Adipocyte (in vitro differentiated cells): ENCODE measurements at regions not wholly inside any gene's neighbourhood (a gene's known extent, or its start where the extent isn't known, plus 50 kb on each side); places are given as distances from the start of the nearest gene placed in this dataset.

Experiments
- DNase-seq: peaks from one replicate; pipeline ENCODE4 v3.0.0-alpha.2; 2015; ENCODE audit warnings: low read depth
- H3K27me3 ChIP-seq: replicated peaks from 2 replicates; pipeline ENCODE4 v1.7.0; 2013; ENCODE audit warnings: mild to moderate bottlenecking, low read length, moderate library complexity; ENCODE audit not compliant: control insufficient read depth, insufficient read depth
- H3K36me3 ChIP-seq: 2 replicates; pipeline ENCODE4 v1.7.0; 2013; ENCODE audit warnings: low read length, mild to moderate bottlenecking, moderate library complexity; ENCODE audit not compliant: control insufficient read depth, insufficient read depth, severe bottlenecking
- H3K4me1 ChIP-seq: 2 replicates; pipeline ENCODE4 v1.7.0; 2013; ENCODE audit warnings: mild to moderate bottlenecking, low read length, moderate library complexity; ENCODE audit not compliant: control insufficient read depth, insufficient read depth
- H3K4me3 ChIP-seq: 2 replicates; pipeline ENCODE4 v1.7.0; 2013; ENCODE audit warnings: mild to moderate bottlenecking, low read length, moderate library complexity
- H3K9ac ChIP-seq: 2 replicates; pipeline ENCODE4 v1.7.0; 2013; ENCODE audit warnings: mild to moderate bottlenecking, low read length, moderate library complexity
- H3K9me3 ChIP-seq: 2 replicates; pipeline ENCODE4 v1.7.0; 2013; ENCODE audit warnings: mild to moderate bottlenecking, low read length, moderate library complexity; ENCODE audit not compliant: control insufficient read depth

DNA sequence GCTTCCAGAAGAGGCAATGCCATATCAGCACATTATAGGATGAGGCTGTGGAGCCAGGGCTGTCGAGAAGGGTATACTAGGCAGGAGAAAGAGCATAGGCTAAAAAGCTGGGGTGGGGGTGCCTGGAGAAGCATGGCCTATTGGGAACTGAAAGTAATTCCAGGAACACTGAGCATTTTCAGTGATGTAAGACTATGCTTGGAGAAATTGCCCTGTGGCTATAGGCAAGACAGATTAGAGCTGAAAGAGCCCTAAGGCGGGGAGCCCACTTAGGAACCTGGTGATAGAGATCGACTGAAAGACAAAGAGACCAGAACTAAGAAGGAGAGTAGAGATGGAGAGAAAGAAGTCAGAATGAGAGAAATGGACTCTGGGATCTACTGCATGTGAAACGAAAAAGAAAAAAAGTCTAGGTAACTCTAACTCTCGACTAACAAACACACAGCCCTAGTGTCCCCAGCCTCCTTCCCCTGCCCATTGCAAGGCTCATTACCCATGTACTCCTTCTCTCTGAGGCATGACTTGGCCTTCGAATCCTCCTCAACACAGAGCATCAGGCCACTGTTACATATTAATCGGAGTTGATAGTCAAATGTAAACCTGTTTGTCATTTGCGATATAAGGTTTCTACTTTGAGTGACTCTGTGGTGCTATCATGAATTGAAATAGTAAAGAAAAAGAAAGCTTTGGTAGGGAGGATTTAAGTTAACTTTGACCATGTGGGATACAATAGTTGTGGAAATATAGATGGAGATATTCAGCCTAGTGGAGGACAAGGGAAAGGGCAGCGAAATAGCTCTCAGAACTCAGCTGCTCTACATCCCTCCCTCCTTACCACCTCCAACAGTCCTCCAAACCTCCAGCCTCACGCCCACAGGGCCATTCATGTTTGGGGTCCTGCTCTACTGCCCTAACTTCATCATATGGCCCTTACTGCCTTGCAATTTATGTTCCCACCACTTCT, 52.3 kb upstream of the BMAL1 start:
- Histone ChIP-seq H3K4me3 (no peak overlapping the region), H3K9ac (no peak overlapping the region), H3K4me1 (peaks cover 18% of the 10 kb centered on the region), H3K27me3 (no peaks in the 10 kb centered on the region), H3K9me3 (no peaks in the 10 kb centered on the region), H3K36me3 (no peaks in the 10 kb centered on the region)
- no peak for DNase-seq

DNA sequence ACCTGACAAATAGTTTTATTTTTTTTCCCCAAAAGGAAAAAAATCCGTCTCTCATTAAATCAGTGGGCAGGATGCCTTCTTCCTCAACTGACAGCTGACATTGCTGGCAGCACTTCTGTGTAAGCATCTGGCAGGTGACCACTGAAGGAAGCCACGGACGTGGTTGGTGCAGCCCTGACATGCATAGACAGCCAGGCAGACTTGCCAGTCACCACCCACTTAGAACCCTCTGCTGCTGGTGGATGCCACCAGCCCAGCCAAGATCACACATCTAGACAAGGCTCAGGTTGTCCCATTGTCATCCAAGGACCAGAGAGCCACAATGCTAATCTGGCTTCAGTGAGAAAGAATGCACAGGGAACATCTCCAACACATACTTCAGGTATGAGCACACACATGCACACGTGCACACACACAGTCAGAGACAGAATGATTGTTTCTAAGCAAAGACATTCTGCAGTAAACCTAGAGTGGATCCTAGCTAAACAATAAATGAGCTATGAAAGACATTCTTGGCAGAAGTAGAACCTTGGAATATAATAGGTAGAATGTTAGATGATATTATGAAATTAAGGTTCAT, 49.8 kb upstream of the BMAL1 start:
- Histone ChIP-seq H3K9me3 (no peaks in the 10 kb centered on the region), H3K4me3 (no peak overlapping the region), H3K4me1 (peaks cover 21% of the 10 kb centered on the region), H3K36me3 (no peaks in the 10 kb centered on the region), H3K9ac (no peak overlapping the region), H3K27me3 (no peaks in the 10 kb centered on the region)
- DNase-seq: no peak
